Activated B cell treated with CpG ODN at 0.5 μM for 24 hours (primary cell): ENCODE measurements at regions not wholly inside any gene's neighbourhood (a gene's known extent, or its start where the extent isn't known, plus 50 kb on each side); places are given as distances from the start of the nearest gene placed in this dataset.

Experiments used
- ATAC-seq: fragments of 200-7000 bp; cut with Tn5 transposase; one replicate; pipeline ENCODE4 v1.10.0; 2021; ENCODE audit warnings: low read depth, mild to moderate bottlenecking, moderate library complexity
- CTCF ChIA-PET: fragments of 350-600 bp; sonication (Branson Sonifier 250); formaldehyde crosslinking; loops from one replicate; lab custom pipeline; 2021; ENCODE audit warnings: antibody characterized with exemption; lab: Charles Lee
- POLR2A ChIA-PET: fragments of 350-600 bp; sonication (Branson Sonifier 250); formaldehyde crosslinking; loops from one replicate; lab custom pipeline; 2021; ENCODE audit warnings: antibody characterized with exemption; lab: Charles Lee
- DNase-seq: peaks from one replicate; pipeline ENCODE4 v3.0.0; 2022
- H3K27ac Mint-ChIP-seq: one replicate; pipeline ENCODE4 v1.8.0; 2020; ENCODE audit warnings: mixed read lengths
- H3K27me3 Mint-ChIP-seq: one replicate; pipeline ENCODE4 v1.8.0; 2021; ENCODE audit warnings: mixed read lengths
- H3K36me3 Mint-ChIP-seq: one replicate; pipeline ENCODE4 v1.8.0; 2021; ENCODE audit warnings: low read depth, mixed read lengths
- H3K4me1 Mint-ChIP-seq: one replicate; pipeline ENCODE4 v1.8.0; 2021; ENCODE audit warnings: mixed read lengths
- H3K4me3 Mint-ChIP-seq: one replicate; pipeline ENCODE4 v1.8.0; 2020; ENCODE audit warnings: mild to moderate bottlenecking, mixed read lengths
- H3K9me3 Mint-ChIP-seq: one replicate; pipeline ENCODE4 v1.8.0; 2020; ENCODE audit warnings: mixed read lengths
- intact Hi-C: fragments of 100-400 bp; cut with micrococcal nuclease; formaldehyde crosslinking; loops from one replicate; pipeline ENCODE4 v1.15.1; 2024
- TF ChIP-seq, protein P1 (sequence below): fragments of 200-600 bp; IDR thresholded peaks from one replicate; pipeline ENCODE4 v1.8.0; 2022; ENCODE audit warnings: antibody characterized with exemption, mild to moderate bottlenecking

DNA sequence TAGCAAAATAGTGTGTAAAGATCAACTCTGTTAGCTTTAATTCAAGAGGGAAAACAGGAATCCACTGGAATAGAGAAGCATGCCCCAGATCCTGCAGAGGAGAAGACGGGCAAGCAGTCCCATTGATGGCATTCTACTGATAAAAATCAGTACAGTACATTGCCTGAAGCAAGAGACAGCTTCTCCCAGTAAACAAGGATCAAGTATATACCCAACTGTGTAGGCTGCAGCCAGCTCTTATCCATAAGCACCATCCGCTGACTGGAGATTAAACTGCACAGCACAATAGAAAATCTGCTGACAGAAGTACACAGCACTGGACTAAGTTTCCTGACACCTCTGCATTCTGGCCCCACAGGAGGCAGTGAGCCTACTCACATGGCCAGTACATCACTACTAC lies 110.1 kb downstream of the COX18 start:
- ChIA-PET POLR2A (no interaction called here), CTCF (no interaction called here)
- TF ChIP-seq, protein P1, sequence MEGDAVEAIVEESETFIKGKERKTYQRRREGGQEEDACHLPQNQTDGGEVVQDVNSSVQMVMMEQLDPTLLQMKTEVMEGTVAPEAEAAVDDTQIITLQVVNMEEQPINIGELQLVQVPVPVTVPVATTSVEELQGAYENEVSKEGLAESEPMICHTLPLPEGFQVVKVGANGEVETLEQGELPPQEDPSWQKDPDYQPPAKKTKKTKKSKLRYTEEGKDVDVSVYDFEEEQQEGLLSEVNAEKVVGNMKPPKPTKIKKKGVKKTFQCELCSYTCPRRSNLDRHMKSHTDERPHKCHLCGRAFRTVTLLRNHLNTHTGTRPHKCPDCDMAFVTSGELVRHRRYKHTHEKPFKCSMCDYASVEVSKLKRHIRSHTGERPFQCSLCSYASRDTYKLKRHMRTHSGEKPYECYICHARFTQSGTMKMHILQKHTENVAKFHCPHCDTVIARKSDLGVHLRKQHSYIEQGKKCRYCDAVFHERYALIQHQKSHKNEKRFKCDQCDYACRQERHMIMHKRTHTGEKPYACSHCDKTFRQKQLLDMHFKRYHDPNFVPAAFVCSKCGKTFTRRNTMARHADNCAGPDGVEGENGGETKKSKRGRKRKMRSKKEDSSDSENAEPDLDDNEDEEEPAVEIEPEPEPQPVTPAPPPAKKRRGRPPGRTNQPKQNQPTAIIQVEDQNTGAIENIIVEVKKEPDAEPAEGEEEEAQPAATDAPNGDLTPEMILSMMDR = no peak
- Mint-ChIP-seq H3K9me3 (peaks cover 27% of the 10 kb centered on the region), H3K27me3 (no peaks in the 10 kb centered on the region), H3K27ac (no peak overlapping the region), H3K36me3 (no peaks in the 10 kb centered on the region), H3K4me3 (no peak overlapping the region), H3K4me1 (no peaks in the 10 kb centered on the region)
- no peak for DNase-seq
- no peak for ATAC-seq
- intact Hi-C loops = no loop called here

DNA sequence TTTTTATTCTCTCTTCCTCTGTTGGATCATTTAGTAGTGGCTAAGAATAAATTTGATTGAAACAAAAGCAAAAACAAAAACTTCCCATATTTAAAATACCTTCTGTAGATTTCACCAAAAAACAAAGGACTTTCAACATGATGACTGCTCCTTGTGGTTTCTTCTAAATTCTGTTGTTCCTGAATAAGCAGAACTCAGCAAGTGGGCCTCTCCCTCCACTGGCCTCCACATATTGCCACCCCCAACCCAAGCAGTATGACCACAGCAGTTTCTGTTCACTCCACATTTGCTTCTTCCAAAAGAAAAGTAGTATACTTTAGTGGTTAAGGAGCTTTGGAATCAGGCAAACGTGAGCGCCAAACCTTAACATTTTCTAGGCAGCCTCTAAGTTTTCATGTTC lies 114.7 kb downstream of the COX18 start:
- ChIA-PET POLR2A (no interaction called here), CTCF (no interaction called here)
- Mint-ChIP-seq H3K27me3 (no peaks in the 10 kb centered on the region), H3K9me3 (peaks cover 4% of the 10 kb centered on the region), H3K36me3 (no peaks in the 10 kb centered on the region), H3K4me1 (no peaks in the 10 kb centered on the region), H3K4me3 (no peak overlapping the region), H3K27ac (no peak overlapping the region)
- DNase-seq = no peak
- intact Hi-C loops = no loop called here
- TF ChIP-seq, protein P1 = no peak
- ATAC-seq = no peak

DNA sequence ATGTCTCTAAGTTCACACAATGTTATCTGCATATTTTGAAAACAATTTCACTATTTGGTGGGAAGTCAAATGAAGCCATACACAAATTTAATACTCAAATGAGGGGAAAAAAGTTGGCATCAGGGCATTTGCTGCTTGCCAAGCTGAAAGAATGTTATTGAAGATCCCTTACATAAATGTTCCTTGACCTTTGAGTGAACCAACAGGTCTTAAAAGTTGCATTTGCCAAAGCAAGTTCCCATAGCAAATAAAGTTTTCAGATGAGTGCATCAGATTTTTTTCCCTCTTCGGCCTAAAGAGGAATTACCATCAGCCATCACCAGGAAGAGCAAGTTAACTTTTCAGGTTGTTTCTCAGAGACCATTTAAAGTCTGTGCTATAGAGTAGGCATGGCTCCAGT lies 115.9 kb downstream of the COX18 start:
- ChIA-PET CTCF (no interaction called here), POLR2A (no interaction called here)
- ATAC-seq = no peak
- intact Hi-C loops = no loop called here
- TF ChIP-seq, protein P1 = no peak
- Mint-ChIP-seq H3K36me3 (no peaks in the 10 kb centered on the region), H3K27ac (no peak overlapping the region), H3K9me3 (no peaks in the 10 kb centered on the region), H3K4me1 (no peaks in the 10 kb centered on the region), H3K27me3 (no peaks in the 10 kb centered on the region), H3K4me3 (no peak overlapping the region)
- no peak for DNase-seq

DNA sequence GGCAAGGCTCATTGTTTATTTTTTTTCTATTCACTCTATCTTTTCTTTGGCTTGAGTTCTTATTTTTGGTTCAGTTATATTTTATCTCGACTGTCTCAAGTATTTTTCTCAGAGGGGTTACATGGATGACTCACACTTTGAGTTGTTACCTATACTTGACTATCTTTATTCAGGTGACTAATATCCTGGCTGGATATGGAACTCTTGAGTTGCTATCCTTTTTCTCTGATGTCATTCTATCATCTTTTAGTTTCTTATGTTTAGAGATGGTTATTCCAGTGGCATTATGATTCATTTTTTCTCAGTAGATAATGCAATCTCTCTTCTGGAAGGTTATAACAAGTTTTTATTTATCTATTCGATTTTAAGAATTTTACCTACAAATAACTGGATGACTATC lies 117.9 kb downstream of the COX18 start:
- CTCF ChIA-PET = no interaction called here
- no peaks in the 10 kb centered on the region for H3K36me3 Mint-ChIP-seq
- no peak overlapping the region for H3K4me3 Mint-ChIP-seq
- POLR2A ChIA-PET = no interaction called here
- peaks cover 3% of the 10 kb centered on the region for H3K9me3 Mint-ChIP-seq
- H3K27me3 Mint-ChIP-seq = no peaks in the 10 kb centered on the region
- intact Hi-C loops = no loop called here
- DNase-seq (no peak), ATAC-seq (no peak)
- H3K4me1 Mint-ChIP-seq = no peaks in the 10 kb centered on the region
- no peak overlapping the region for H3K27ac Mint-ChIP-seq
- TF ChIP-seq, protein P1 = no peak

DNA sequence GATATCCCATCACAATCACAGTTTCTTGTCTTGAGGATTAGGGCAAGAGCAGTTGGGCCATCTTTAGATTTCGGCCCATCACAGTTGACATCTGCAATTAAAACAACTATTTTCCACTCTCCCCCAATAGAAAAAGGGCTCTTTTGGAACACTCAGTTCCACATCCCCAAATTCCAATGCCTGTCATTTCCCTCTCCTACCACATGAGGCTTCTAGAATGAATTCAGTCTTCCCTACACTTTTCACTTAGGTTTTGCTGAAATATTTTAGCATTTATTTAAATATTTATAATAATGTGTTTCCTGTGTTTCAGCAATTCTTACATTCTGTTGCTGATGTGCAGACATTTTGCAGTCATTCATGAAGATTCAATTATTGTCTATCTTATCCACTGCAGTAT lies 118.4 kb downstream of the COX18 start:
- intact Hi-C loops = no loop called here
- no peak for DNase-seq
- Mint-ChIP-seq H3K9me3 (peaks cover 8% of the 10 kb centered on the region), H3K27ac (no peak overlapping the region), H3K4me1 (no peaks in the 10 kb centered on the region), H3K27me3 (no peaks in the 10 kb centered on the region), H3K36me3 (no peaks in the 10 kb centered on the region), H3K4me3 (no peak overlapping the region)
- POLR2A ChIA-PET = no interaction called here
- CTCF ChIA-PET = no interaction called here
- no peak for ATAC-seq
- TF ChIP-seq, protein P1 = no peak
